Activated CD8-positive, alpha-beta memory T cell treated with anti-CD3 and anti-CD28 coated beads for 4 hours (primary cell): ENCODE measurements at regions not wholly inside any gene's neighbourhood (a gene's known extent, or its start where the extent isn't known, plus 50 kb on each side); places are given as distances from the start of the nearest gene placed in this dataset.

Experiments used
- DNase-seq, 2 donors: peaks; one replicate each; pipeline ENCODE4 v3.0.0-alpha.2; 2020; ENCODE audit warnings: low read depth in 2 of 2

DNA sequence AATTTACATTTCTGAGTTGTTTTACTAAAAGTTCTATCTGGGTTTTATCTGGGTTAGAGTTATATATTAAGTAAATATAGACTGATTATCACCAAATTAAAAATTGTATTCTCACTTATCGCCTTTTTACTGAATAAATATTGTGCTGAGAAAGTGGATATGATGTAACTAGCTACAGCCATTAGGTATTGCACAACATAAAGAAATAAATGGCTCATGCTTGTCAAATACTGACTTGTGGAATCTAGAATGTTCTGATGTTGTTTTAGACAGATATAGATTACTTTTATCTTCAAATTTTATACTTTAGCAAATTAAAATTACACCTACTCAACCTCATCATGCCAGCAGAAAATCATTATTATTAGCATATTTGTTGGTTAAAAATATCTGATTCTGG lies 1277.1 kb upstream of the MIR17HG start:
- DNase-seq = no peak

GRCh38 chr13:90070837-90071525 lies 1276.5 kb upstream of the MIR17HG start:
- DNase-seq = no peak

GRCh38 chr13:90084684-90085290 lies 1262.7 kb upstream of the MIR17HG start:
- no peak for DNase-seq

DNA sequence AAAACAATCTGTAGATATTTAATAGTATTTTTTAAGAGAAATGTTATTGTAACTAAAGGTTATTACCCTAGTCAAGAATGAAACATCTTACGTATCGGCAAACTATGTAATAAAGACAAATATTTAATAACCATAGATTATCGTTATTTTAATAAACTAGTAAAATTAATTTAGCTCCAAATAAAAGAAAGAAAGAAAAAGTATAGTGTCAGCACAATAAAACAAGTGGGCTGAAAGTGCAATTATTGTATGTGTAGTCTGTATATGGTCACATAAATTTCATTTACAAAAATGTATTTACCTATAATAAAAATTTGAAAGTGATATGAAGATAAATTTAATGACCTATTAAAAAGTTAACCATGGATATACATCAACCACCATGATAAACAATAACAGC lies 1258.4 kb upstream of the MIR17HG start:
- DNase-seq = no peak

- no peak for DNase-seq
These were observed 1255.9 kb upstream of the MIR17HG start for GRCh38 chr13:90091611-90092010.

DNA sequence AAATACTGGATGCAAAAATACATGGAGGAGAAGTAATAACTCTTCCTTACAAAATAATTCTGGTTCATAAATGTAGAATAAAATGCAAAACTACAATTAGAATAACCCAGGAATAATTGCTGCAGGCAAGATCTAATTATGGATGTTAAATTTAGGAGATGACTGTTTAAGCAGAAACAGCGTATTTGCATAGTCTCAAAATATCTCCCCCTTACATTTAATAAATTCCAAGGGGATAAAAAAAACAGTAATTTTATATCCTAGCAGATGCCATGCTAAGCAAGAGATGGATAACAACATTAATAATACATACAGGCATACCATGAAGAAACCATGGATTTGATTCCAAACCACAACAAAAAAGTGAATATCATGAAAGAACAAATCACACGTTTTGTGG lies 1253.1 kb upstream of the MIR17HG start:
- DNase-seq = no peak

GRCh38 chr13:90098577-90098976 lies 1248.9 kb upstream of the MIR17HG start:
- DNase-seq = no peak

DNA sequence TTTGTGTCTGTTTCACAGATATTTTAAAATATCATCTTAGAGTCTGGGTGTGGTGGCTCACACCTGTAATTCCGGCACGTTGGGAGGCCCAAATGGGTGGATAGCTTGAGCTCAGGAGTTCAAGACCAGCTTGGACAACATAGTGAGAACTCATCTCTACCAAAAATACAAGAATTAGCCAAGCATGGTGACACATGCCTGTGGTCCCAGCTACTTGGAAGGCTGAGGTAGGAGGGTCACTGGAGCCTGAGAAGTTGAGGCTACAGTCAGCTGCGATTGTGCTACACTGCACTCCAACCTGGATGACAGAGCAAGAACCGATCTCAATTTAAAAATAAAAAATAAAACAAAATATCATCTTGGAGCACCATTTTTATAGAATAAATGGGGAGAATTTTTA lies 1247.6 kb upstream of the MIR17HG start:
- no peak for DNase-seq

- no peak for DNase-seq
These were observed 1244.2 kb upstream of the MIR17HG start for GRCh38 chr13:90103099-90103784.

GRCh38 chr13:90104764-90105163 lies 1242.7 kb upstream of the MIR17HG start:
- no peak for DNase-seq

DNA sequence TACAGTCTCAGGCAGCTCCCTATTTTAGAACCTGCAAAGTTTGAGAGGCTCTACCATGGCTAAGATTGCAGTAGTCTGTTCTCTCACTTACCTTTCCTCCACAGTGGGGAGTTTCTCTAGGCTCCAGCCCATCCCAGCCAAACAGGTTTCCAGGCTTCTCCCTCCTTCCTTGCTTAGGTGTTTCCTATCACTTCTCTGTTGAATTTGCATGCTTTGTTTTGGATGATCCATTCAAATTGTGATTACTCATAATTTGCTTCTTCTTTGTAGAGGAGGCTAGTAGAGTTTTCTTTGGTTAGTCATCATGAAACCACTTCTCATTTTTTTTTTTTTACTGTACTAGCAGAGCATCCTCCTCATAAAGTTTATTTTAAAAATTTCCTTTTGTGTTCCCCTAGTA lies 1242.2 kb upstream of the MIR17HG start:
- DNase-seq = no peak

DNA sequence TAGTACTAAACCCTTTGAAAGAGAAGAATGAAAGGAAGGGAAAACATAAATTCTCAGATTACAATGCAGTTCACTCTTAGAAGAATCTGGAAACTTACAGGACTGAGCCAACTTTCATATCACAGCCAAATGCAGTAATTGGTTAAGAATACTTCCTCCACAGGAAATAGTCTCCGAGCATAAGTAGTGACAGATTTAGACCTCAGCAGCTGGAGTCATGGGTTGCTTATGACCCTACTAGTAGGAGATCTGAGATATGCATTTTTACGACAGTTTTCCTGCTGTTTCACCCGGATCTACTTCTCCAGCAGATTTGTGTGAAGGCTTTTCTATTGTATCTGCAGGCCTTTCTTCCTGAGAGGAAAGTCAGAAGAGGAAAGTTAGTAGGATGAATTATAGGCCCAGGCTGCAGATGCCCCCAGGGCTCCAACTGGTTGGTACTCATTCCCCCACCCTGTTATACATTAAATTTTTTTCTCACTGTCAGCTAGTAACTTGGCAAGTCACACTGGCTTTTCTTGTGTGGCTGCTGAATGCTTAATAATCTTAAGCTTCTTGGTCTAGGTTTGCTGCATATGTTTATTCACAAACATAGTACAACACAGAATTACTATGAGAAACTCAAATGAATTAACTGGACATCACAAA lies 1241.5 kb upstream of the MIR17HG start:
- no peak for DNase-seq

DNA sequence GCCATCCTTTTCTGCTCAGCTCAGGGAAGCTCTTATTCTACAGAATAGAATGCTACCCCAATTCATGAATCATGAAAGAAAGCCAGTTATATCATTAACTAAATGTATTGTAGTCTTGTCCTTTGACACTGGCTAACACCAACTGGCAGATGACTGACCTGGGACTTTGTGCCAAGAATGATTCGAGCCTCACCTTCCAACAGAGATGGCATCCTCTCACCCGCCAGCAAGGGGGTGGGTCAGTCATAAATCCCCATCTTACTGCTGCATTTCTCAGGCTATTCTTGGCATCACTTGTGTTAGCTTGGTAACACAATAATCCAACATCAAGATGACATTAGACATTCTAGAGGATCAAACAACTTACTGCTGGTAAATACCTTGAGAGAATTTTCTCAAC lies 1239.8 kb upstream of the MIR17HG start:
- DNase-seq = no peak

GRCh38 chr13:90108547-90108946 lies 1238.9 kb upstream of the MIR17HG start:
- DNase-seq = no peak

GRCh38 chr13:90116121-90116520 lies 1231.4 kb upstream of the MIR17HG start:
- no peak for DNase-seq

- no peak for DNase-seq
These were observed 1228.9 kb upstream of the MIR17HG start for GRCh38 chr13:90118467-90119071.

- no peak for DNase-seq
These were observed 1227.5 kb upstream of the MIR17HG start for GRCh38 chr13:90120026-90120425.

DNA sequence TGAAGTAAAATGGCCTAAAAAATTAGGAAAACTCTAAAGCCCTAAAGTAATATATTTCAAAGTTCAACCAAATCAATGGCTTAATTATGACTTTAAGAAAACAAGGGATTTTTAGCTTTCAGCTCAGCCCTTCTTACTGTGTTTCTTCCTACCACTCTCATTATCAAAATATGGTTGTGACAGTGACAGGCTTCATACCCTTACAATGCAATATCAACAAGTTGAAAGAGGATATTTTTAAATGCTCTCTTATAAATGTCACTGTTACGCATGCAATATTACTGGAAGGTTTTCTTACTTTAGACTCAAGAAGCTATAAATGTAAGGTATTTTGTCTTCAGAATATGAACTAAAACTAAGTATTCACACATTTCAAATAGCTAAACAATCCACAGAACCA lies 1225.7 kb upstream of the MIR17HG start:
- DNase-seq = no peak

DNA sequence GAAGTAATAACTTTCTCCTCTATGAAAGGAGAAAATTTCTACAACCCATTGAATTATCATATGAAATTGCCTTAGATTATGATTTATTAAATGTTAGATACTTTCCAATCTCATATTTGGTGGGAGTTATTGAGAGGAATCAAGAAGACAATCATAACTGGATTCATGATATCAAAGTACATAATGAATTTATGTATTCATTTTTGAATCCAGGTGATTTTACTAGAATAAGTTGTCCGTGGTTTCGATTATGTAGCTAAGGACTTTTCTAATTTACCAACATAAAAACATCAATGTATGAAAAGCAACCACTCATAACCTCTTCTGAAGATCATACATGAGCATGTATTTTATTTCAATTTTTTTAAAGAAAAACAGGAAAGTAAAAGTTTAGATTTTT lies 1225.0 kb upstream of the MIR17HG start:
- no peak for DNase-seq

GRCh38 chr13:90135558-90135957 lies 1211.9 kb upstream of the MIR17HG start:
- no peak for DNase-seq

- no peak for DNase-seq
These were observed 1205.2 kb upstream of the MIR17HG start for GRCh38 chr13:90142251-90142650.

GRCh38 chr13:90154311-90154960 lies 1193.1 kb upstream of the MIR17HG start:
- DNase-seq = no peak
